HL-60 (cell line): ENCODE measurements at regions not wholly inside any gene's neighbourhood (a gene's known extent, or its start where the extent isn't known, plus 50 kb on each side); places are given as distances from the start of the nearest gene placed in this dataset.

Experiments used
- DNase-seq, 2 experiments: peaks; one replicate each; pipeline ENCODE4 v3.0.0-alpha.2; 2010 to 2020; ENCODE audit warnings: low read depth in 1 of 2, low spot score in 1 of 2
- H3K27ac ChIP-seq: fragments of 250-450 bp; sonication (Bioruptor Pico); replicated peaks from 2 replicates; pipeline ENCODE4 v1.5.1; 2020; ENCODE audit warnings: mild to moderate bottlenecking, moderate library complexity
- H3K27me3 ChIP-seq: fragments of 250-450 bp; sonication (Bioruptor Pico); 2 replicates; pipeline ENCODE4 v1.5.1; 2021; ENCODE audit warnings: mild to moderate bottlenecking, moderate library complexity; ENCODE audit not compliant: insufficient read depth, poor library complexity, severe bottlenecking
- H3K4me3 ChIP-seq: replicated peaks from 2 replicates; pipeline ENCODE4 v1.5.1; 2011; ENCODE audit warnings: mild to moderate bottlenecking, control low read depth, low read length; ENCODE audit not compliant: insufficient read depth
- GABPA ChIP-seq: IDR thresholded peaks from 2 replicates; pipeline ENCODE4 v1.6.1; 2012; ENCODE audit warnings: low read depth
- POLR2AphosphoS5 ChIP-seq: IDR thresholded peaks from 2 replicates; pipeline ENCODE4 v1.6.1; 2012; ENCODE audit warnings: low read depth
- REST ChIP-seq: IDR thresholded peaks from 2 replicates; pipeline ENCODE4 v1.6.1; 2012; ENCODE audit warnings: low read depth; ENCODE audit not compliant: insufficient replicate concordance
- SPI1 ChIP-seq: IDR thresholded peaks from 2 replicates; pipeline ENCODE4 v1.6.1; 2012; ENCODE audit warnings: low read depth, mild to moderate bottlenecking, borderline replicate concordance
- TF ChIP-seq, protein P1 (sequence below): IDR thresholded peaks from one replicate; pipeline ENCODE4 v1.5.1; 2011; ENCODE audit warnings: low read length, control low read depth, inconsistent platforms; ENCODE audit not compliant: insufficient read depth

- TF ChIP-seq GABPA (no peak), POLR2AphosphoS5 (no peak), REST (no peak), SPI1 (no peak)
- TF ChIP-seq, protein P1, sequence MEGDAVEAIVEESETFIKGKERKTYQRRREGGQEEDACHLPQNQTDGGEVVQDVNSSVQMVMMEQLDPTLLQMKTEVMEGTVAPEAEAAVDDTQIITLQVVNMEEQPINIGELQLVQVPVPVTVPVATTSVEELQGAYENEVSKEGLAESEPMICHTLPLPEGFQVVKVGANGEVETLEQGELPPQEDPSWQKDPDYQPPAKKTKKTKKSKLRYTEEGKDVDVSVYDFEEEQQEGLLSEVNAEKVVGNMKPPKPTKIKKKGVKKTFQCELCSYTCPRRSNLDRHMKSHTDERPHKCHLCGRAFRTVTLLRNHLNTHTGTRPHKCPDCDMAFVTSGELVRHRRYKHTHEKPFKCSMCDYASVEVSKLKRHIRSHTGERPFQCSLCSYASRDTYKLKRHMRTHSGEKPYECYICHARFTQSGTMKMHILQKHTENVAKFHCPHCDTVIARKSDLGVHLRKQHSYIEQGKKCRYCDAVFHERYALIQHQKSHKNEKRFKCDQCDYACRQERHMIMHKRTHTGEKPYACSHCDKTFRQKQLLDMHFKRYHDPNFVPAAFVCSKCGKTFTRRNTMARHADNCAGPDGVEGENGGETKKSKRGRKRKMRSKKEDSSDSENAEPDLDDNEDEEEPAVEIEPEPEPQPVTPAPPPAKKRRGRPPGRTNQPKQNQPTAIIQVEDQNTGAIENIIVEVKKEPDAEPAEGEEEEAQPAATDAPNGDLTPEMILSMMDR, result no peak
- no peaks in the 10 kb centered on the region for H3K27me3 ChIP-seq
- no peak overlapping the region for H3K4me3 ChIP-seq
- H3K27ac ChIP-seq, result no peak overlapping the region
- DNase-seq, result no peak
Measured at GRCh38 chr3:154668187-154668586, 238.2 kb upstream of the GPR149 start.

- no peak overlapping the region for H3K27ac ChIP-seq
- no peak overlapping the region for H3K4me3 ChIP-seq
- no peaks in the 10 kb centered on the region for H3K27me3 ChIP-seq
- TF ChIP-seq SPI1, result no peak
- TF ChIP-seq POLR2AphosphoS5, result no peak
- TF ChIP-seq, protein P1, result no peak
- TF ChIP-seq REST, result no peak
- TF ChIP-seq GABPA, result no peak
- DNase-seq, result no peak
Measured at GRCh38 chr3:154666542-154666941, 236.6 kb upstream of the GPR149 start.

- Histone ChIP-seq H3K4me3 (no peak overlapping the region), H3K27me3 (no peaks in the 10 kb centered on the region), H3K27ac (no peak overlapping the region)
- no peak for DNase-seq
- TF ChIP-seq, protein P1, result no peak
- TF ChIP-seq REST (no peak), GABPA (no peak), SPI1 (no peak), POLR2AphosphoS5 (no peak)
Measured at GRCh38 chr3:154664714-154665113, 234.7 kb upstream of the GPR149 start.
